Pancreas (tissue), 10 donors: ENCODE measurements at regions not wholly inside any gene's neighbourhood (a gene's known extent, or its start where the extent isn't known, plus 50 kb on each side); places are given as distances from the start of the nearest gene placed in this dataset.
"Not testable (repeated sequence)": the region's sequence is repeated elsewhere in the genome, so short reads cannot be mapped to it uniquely, and the experiment has no call there.

ENCODE experiments used
- ATAC-seq, 4 donors: fragments of 200-7000 bp; cut with Tn5 transposase; one replicate each; pipeline versions ENCODE4 v1.8.0 to v1.9.1; 2020; ENCODE audit warnings: mild to moderate bottlenecking in 4 of 4, moderate library complexity in 4 of 4
- DNase-seq, 6 donors: peaks; one replicate each; pipeline ENCODE4 v3.0.0-alpha.2; 2020
- FAIRE-seq: peaks from 2 replicates; lab custom pipeline; 2012; peaks lifted over from hg19 to GRCh38; lab: Jason Lieb, UNC
- H3K27ac ChIP-seq, 4 donors: fragments of 200-600 bp; sonication (generic); 1 replicate in 3 of 4; 2 replicates in 1 of 4; pipeline versions ENCODE4 v1.5.0 to v1.8.0; 2020
- H3K27me3 ChIP-seq, 4 donors: fragments of 200-600 bp; one replicate each; pipeline ENCODE4 v1.8.0; 2021
- H3K36me3 ChIP-seq, 3 donors: fragments of 200-600 bp; sonication (generic) in 1 of 3; one replicate each; pipeline versions ENCODE4 v1.5.0 to v1.8.0; 2020 to 2021
- H3K4me1 ChIP-seq, 3 donors: fragments of 200-600 bp; one replicate each; pipeline ENCODE4 v1.8.0; 2021
- H3K4me3 ChIP-seq, 4 donors: fragments of 200-600 bp; sonication (generic) in 2 of 4; one replicate each; pipeline versions ENCODE4 v1.5.0 to v1.8.0; 2020 to 2021
- H3K9me3 ChIP-seq, 4 donors: fragments of 200-600 bp; one replicate each; pipeline ENCODE4 v1.8.0; 2021
- WGBS, 2 donors: extraction: QIAGEN DNeasy Blood & Tissue Kit; methylation state at CpG; one replicate each; pipeline ENCODE4 v1.1.7; 2013; 5-methylcytosine and 5-hydroxymethylcytosine counted together
- intact Hi-C, 3 donors: fragments of 100-400 bp; cut with DNase I; formaldehyde crosslinking; loops; one replicate each; pipeline versions ENCODE4 v1.11.1 to v1.14.2; 2022
- donor health status: healthy with polysubstance abuse.
- donor health status: DM: no; HTN: no; CAD: no; lungs with moderate emphysema.
- donor health status: DM: no; HTN: no; CAD: no.
- donor health status: control.
- donor health status: control.
- donor health status: Bipolar disorder and iron deficiency.
- donor health status: DM: yes; HTN: yes; CAD: no.
- donor health status: DM: no; HTN: no; CAD: no.
- donor health status: DM: no; HTN: no; CAD: no.
- donor health status: DM: yes; HTN: yes; CAD: no.

GRCh38 chr22:11055176-11055575, 4472.8 kb upstream of the OR11H1 start:
- ATAC-seq, H3K27ac ChIP-seq, H3K4me3 ChIP-seq, H3K36me3 ChIP-seq, FAIRE-seq, H3K27me3 ChIP-seq, H3K4me1 ChIP-seq, intact Hi-C loops, H3K9me3 ChIP-seq: not testable (repeated sequence)
- peak in 1 of 6 donors; percentile 87 for DNase-seq
- 62 to 75% methylated on average over 8 of the region's 8 CpGs for WGBS, 2 donors

- H3K27me3 ChIP-seq, ATAC-seq, H3K4me3 ChIP-seq, H3K27ac ChIP-seq, H3K9me3 ChIP-seq, FAIRE-seq, H3K36me3 ChIP-seq, H3K4me1 ChIP-seq, DNase-seq, intact Hi-C loops: not testable (repeated sequence)
- 68 to 71% methylated on average over 34 to 37 of the region's 39 CpGs for WGBS, 2 donors
These were observed 4469.9 kb upstream of the OR11H1 start for GRCh38 chr22:11057955-11058547.

- intact Hi-C loops, DNase-seq, H3K4me1 ChIP-seq, H3K4me3 ChIP-seq, H3K27me3 ChIP-seq, ATAC-seq, H3K36me3 ChIP-seq, FAIRE-seq, H3K9me3 ChIP-seq, H3K27ac ChIP-seq: not testable (repeated sequence)
- WGBS, 2 donors = 65 to 68% methylated on average over 3 of the region's 3 CpGs
These were observed 4468.9 kb upstream of the OR11H1 start for GRCh38 chr22:11059129-11059528.

DNA sequence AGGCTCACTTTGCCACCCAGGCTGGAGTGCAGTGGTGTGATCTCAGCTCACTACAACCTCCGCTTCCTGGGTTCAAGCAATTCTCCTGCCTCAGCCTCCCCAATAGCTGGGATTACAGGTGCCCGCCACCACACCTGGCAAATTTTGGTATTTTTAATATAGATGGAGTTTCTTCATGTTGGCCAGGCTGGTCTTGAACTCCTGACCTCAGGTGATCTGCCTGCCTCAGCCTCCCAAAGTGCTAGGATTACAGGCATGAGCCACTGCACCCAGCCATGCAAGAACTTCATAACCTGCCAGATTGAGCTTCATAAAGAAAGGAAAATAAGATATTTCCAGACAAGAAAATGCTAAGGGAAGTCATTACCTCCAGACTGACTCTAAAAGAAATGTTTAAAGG, 4467.2 kb upstream of the OR11H1 start:
- H3K4me3 ChIP-seq, DNase-seq, H3K9me3 ChIP-seq, H3K27ac ChIP-seq, H3K27me3 ChIP-seq, FAIRE-seq, ATAC-seq, H3K4me1 ChIP-seq, H3K36me3 ChIP-seq, intact Hi-C loops: not testable (repeated sequence)
- WGBS, 2 donors = 51 to 62% methylated on average over 2 of the region's 2 CpGs

DNA sequence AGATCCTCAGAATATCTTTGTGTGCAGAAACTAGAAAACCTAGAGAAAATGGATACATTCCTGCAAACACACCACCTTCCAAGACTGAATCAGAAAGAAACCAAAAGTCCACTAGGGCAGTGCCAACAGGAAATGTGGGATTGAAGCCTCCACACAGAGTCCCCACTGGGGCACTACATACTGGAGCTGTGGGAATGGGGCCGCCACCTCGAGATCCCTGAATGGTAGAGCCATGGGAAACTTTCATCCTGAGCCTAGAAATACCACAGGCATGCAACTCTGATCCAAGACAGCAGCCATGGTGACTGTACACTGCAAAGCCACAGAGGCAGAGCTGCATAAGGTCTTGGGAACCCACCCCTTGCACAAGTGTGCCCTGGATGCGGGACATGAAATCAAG, 4465.5 kb upstream of the OR11H1 start:
- H3K4me1 ChIP-seq, FAIRE-seq, DNase-seq, H3K27me3 ChIP-seq, ATAC-seq, H3K4me3 ChIP-seq, H3K9me3 ChIP-seq, H3K27ac ChIP-seq, intact Hi-C loops, H3K36me3 ChIP-seq: not testable (repeated sequence)
- WGBS, 2 donors = 19 to 24% methylated on average over 2 of the region's 3 CpGs

DNA sequence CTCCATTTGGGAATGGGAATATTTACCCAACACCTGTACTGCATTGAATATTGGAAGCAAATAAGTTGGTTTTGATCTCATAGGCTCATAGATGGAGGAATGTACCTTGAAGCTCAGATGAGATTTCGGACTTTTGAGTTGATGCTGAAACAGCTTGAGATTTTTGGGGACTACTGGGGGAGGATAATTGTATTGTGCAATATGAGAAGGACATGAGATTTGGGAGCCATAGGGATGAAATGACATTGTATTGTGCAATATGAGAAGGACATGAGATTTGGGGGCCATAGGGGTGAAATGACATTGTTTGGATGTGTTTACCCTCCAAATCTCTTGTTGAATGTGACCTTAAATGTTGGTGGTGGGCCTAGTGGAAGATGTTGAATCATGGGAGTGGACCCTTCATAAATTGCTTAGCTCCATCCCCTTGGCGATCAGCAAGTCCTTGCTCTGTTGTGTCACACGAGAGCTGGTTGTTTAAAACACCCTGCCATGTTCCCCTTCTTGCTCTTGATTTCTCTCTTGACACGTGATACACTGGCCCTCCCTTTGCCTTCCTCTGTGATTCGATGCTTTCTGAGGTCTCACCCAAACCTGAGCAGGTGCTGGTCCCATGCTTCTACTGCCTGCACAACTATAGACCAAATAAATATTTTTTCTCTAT, 4464.8 kb upstream of the OR11H1 start:
- FAIRE-seq, DNase-seq, H3K27me3 ChIP-seq, H3K4me3 ChIP-seq, H3K4me1 ChIP-seq, intact Hi-C loops, H3K36me3 ChIP-seq, ATAC-seq, H3K9me3 ChIP-seq, H3K27ac ChIP-seq: not testable (repeated sequence)
- 20 to 25% methylated on average over 5 of the region's 5 CpGs for WGBS, 2 donors

- intact Hi-C loops, DNase-seq, H3K4me1 ChIP-seq, FAIRE-seq, ATAC-seq, H3K27ac ChIP-seq, H3K27me3 ChIP-seq, H3K4me3 ChIP-seq, H3K9me3 ChIP-seq, H3K36me3 ChIP-seq: not testable (repeated sequence)
- WGBS, 2 donors = 59 to 62% methylated on average over 6 of the region's 6 CpGs
These were observed 4462.8 kb upstream of the OR11H1 start for GRCh38 chr22:11065210-11065609.

DNA sequence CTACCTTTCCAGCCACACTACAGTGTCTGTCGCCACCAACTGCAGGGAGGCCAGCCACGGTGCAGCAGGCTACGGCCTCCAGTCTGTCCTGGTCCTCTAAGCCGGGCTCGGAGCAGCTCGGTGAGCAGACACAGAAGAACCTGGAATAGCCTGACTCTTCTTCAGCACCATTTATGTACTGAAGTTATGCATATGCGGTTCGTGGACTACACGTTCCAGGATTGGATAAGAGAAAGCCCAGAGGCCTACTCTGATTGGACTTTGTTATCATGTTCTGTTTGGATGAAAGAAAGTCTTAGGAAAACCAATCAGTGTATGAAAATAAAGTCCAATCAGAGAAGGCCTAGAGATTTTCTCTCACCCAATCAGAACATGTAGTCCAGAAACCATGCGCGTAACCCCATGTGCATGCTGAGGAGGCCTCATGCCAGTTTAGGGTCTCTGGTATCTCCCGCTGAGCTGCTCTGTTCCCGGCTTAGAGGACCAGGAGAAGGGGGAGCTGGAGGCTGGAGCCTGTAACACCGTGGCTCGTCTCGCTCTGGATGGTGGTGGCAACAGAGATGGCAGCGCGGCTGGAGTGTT, 4462.0 kb upstream of the OR11H1 start:
- intact Hi-C loops, H3K4me3 ChIP-seq, H3K27me3 ChIP-seq, H3K27ac ChIP-seq, H3K36me3 ChIP-seq, DNase-seq, ATAC-seq, FAIRE-seq, H3K4me1 ChIP-seq, H3K9me3 ChIP-seq: not testable (repeated sequence)
- 68 to 70% methylated on average over 18 of the region's 18 CpGs for WGBS, 2 donors
